GM19468 (cell line): ENCODE measurements at regions not wholly inside any gene's neighbourhood (a gene's known extent, or its start where the extent isn't known, plus 50 kb on each side); places are given as distances from the start of the nearest gene placed in this dataset.

Source experiments
- ATAC-seq: cut with Tn5 transposase; IDR thresholded peaks from one replicate; pipeline ENCODE4 v1.9.1; 2021; ENCODE audit warnings: mild to moderate bottlenecking, moderate library complexity, moderate number of reproducible peaks; ENCODE audit not compliant: unreplicated experiment; ENCODE audit errors: extremely low read depth

GRCh38 chr6:33872761-33873160 lies 69.0 kb upstream of the MLN start:
- no peak for ATAC-seq

GRCh38 chr6:33869826-33870423 lies 66.1 kb upstream of the MLN start:
- no peak for ATAC-seq

- no peak for ATAC-seq
Measured at GRCh38 chr6:33869121-33869520, 65.3 kb upstream of the MLN start.

- no peak for ATAC-seq
Measured at GRCh38 chr6:33868141-33868540, 64.3 kb upstream of the MLN start.

- no peak for ATAC-seq
Measured at GRCh38 chr6:33865478-33866077, 61.8 kb upstream of the MLN start.

GRCh38 chr6:33863723-33864440 lies 60.1 kb upstream of the MLN start:
- no peak for ATAC-seq

- no peak for ATAC-seq
Measured at GRCh38 chr6:33863084-33863483, 59.3 kb upstream of the MLN start.

GRCh38 chr6:33862536-33862935 lies 58.7 kb upstream of the MLN start:
- no peak for ATAC-seq

GRCh38 chr6:33861722-33862121 lies 57.9 kb upstream of the MLN start:
- ATAC-seq, result no peak

GRCh38 chr6:33860706-33861474 lies 57.1 kb upstream of the MLN start:
- ATAC-seq, result no peak

- ATAC-seq, result no peak
Measured at GRCh38 chr6:33860006-33860405, 56.2 kb upstream of the MLN start.

GRCh38 chr6:33858804-33859505 lies 55.2 kb upstream of the MLN start:
- ATAC-seq, result no peak

GRCh38 chr6:33857932-33858475 lies 54.2 kb upstream of the MLN start:
- no peak for ATAC-seq

- ATAC-seq, result no peak
Measured at GRCh38 chr6:33857093-33857931, 53.5 kb upstream of the MLN start.

- no peak for ATAC-seq
Measured at GRCh38 chr6:33856655-33857054, 52.9 kb upstream of the MLN start.

GRCh38 chr6:33856031-33856590 lies 52.3 kb upstream of the MLN start:
- ATAC-seq, result no peak

GRCh38 chr6:33854572-33855030 lies 50.8 kb upstream of the MLN start:
- no peak for ATAC-seq

GRCh38 chr6:33853736-33854135 lies 49.9 kb upstream of the MLN start:
- no peak for ATAC-seq
